GM21381 (cell line): ENCODE measurements at regions not wholly inside any gene's neighbourhood (a gene's known extent, or its start where the extent isn't known, plus 50 kb on each side); places are given as distances from the start of the nearest gene placed in this dataset.
"Not testable (repeated sequence)": the region's sequence is repeated elsewhere in the genome, so short reads cannot be mapped to it uniquely, and the experiment has no call there.

Experiments
- ATAC-seq: cut with Tn5 transposase; IDR thresholded peaks from one replicate; pipeline ENCODE4 v1.9.1; 2021; ENCODE audit warnings: mild to moderate bottlenecking, moderate library complexity; ENCODE audit not compliant: unreplicated experiment

- no peak for ATAC-seq
Observed at GRCh38 chr11:121873766-121874165, 242.2 kb downstream of the BLID start.

GRCh38 chr11:121872356-121872755, 243.7 kb downstream of the BLID start:
- no peak for ATAC-seq

- ATAC-seq: no peak
Observed at GRCh38 chr11:121870206-121871045, 245.6 kb downstream of the BLID start.

GRCh38 chr11:121869478-121869877, 246.5 kb downstream of the BLID start:
- ATAC-seq: no peak

GRCh38 chr11:121866754-121867153, 249.3 kb downstream of the BLID start:
- ATAC-seq: no peak

GRCh38 chr11:121864660-121865059, 251.4 kb downstream of the BLID start:
- ATAC-seq: no peak

GRCh38 chr11:121863126-121863525, 252.9 kb downstream of the BLID start:
- no peak for ATAC-seq

GRCh38 chr11:121855138-121855537, 260.9 kb downstream of the BLID start:
- ATAC-seq: not testable (repeated sequence)

- ATAC-seq: no peak
Observed at GRCh38 chr11:121844016-121844415, 272.0 kb downstream of the BLID start.

GRCh38 chr11:121842192-121842585, 273.8 kb downstream of the BLID start:
- no peak for ATAC-seq

- ATAC-seq: no peak
Observed at GRCh38 chr11:121841487-121842191, 274.4 kb downstream of the BLID start.

GRCh38 chr11:121839781-121840180, 276.2 kb downstream of the BLID start:
- ATAC-seq: no peak

GRCh38 chr11:121838571-121838970, 277.4 kb downstream of the BLID start:
- no peak for ATAC-seq

GRCh38 chr11:121833970-121834369, 282.0 kb downstream of the BLID start:
- no peak for ATAC-seq

- no peak for ATAC-seq
Observed at GRCh38 chr11:121829159-121829643, 286.8 kb downstream of the BLID start.

GRCh38 chr11:121814962-121815361, 301.1 kb downstream of the BLID start:
- ATAC-seq: no peak

GRCh38 chr11:121814296-121814695, 301.7 kb downstream of the BLID start:
- ATAC-seq: no peak

- no peak for ATAC-seq
Observed at GRCh38 chr11:121810291-121810690, 305.7 kb downstream of the BLID start.

GRCh38 chr11:121808096-121808495, 307.9 kb downstream of the BLID start:
- ATAC-seq: no peak

GRCh38 chr11:121807051-121807450, 309.0 kb downstream of the BLID start:
- ATAC-seq: no peak

GRCh38 chr11:121802542-121802941, 313.5 kb downstream of the BLID start:
- ATAC-seq: no peak

- no peak for ATAC-seq
Observed at GRCh38 chr11:121801781-121802180, 314.2 kb downstream of the BLID start.
